Transverse colon (tissue), 4 donors: ENCODE measurements at regions not wholly inside any gene's neighbourhood (a gene's known extent, or its start where the extent isn't known, plus 50 kb on each side); places are given as distances from the start of the nearest gene placed in this dataset.

ENCODE experiments used
- EP300 ChIP-seq: sonication (generic); formaldehyde crosslinking; IDR thresholded peaks from one replicate; pipeline ENCODE4 v1.6.1; 2017; ENCODE audit warnings: antibody characterized with exemption, low read depth
- POLR2A ChIP-seq: fragments of 450-650 bp; IDR thresholded peaks from one replicate; pipeline ENCODE4 v1.6.1; 2016; ENCODE audit warnings: antibody characterized with exemption, mild to moderate bottlenecking, moderate library complexity
- POLR2AphosphoS5 ChIP-seq, 3 donors: sonication (generic); formaldehyde crosslinking; IDR thresholded peaks; one replicate each; pipeline ENCODE4 v1.6.1; 2016; ENCODE audit warnings: antibody characterized with exemption in 3 of 3
- TF ChIP-seq, protein P1 (sequence below), 5 experiments: fragments of 200-600 bp in 3 of 5; fragments of 450-650 bp in 2 of 5; sonication (generic) in 3 of 5; IDR thresholded peaks; 1 replicate in 2 of 5; 2 replicates in 3 of 5; pipeline ENCODE4 v1.5.1; 2016 to 2017; ENCODE audit warnings: antibody characterized with exemption in 5 of 5, inconsistent platforms in 3 of 5, mild to moderate bottlenecking in 2 of 5, moderate library complexity in 1 of 5

GRCh38 chr10:131681122-131681521, 219.7 kb upstream of the PPP2R2D start:
- TF ChIP-seq, protein P1, sequence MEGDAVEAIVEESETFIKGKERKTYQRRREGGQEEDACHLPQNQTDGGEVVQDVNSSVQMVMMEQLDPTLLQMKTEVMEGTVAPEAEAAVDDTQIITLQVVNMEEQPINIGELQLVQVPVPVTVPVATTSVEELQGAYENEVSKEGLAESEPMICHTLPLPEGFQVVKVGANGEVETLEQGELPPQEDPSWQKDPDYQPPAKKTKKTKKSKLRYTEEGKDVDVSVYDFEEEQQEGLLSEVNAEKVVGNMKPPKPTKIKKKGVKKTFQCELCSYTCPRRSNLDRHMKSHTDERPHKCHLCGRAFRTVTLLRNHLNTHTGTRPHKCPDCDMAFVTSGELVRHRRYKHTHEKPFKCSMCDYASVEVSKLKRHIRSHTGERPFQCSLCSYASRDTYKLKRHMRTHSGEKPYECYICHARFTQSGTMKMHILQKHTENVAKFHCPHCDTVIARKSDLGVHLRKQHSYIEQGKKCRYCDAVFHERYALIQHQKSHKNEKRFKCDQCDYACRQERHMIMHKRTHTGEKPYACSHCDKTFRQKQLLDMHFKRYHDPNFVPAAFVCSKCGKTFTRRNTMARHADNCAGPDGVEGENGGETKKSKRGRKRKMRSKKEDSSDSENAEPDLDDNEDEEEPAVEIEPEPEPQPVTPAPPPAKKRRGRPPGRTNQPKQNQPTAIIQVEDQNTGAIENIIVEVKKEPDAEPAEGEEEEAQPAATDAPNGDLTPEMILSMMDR (IDR thresholded peaks at IDR 0.05): no peak
- TF ChIP-seq POLR2A (no peak), EP300 (no peak), POLR2AphosphoS5 (IDR thresholded peaks at IDR 0.05) (no peak)
